Kidney epithelial cell (primary cell): ENCODE measurements at regions not wholly inside any gene's neighbourhood (a gene's known extent, or its start where the extent isn't known, plus 50 kb on each side); places are given as distances from the start of the nearest gene placed in this dataset.

Experiments used
- DNase-seq: peaks from one replicate; pipeline ENCODE4 v3.0.0-alpha.2; 2010; ENCODE audit warnings: low read depth
- H3K27me3 ChIP-seq: 2 replicates; pipeline ENCODE4 v1.6.0; 2011; ENCODE audit warnings: low read length; ENCODE audit not compliant: control insufficient read depth, insufficient read depth
- H3K36me3 ChIP-seq: 2 replicates; pipeline ENCODE4 v1.5.1; 2011; ENCODE audit warnings: low read length; ENCODE audit not compliant: control insufficient read depth, insufficient read depth
- H3K4me3 ChIP-seq: 2 replicates; pipeline ENCODE4 v1.5.1; 2011; ENCODE audit warnings: low read depth, mild to moderate bottlenecking, control low read depth, low read length
- CTCF ChIP-seq: IDR thresholded peaks from 2 replicates; pipeline ENCODE4 v1.5.1; 2011; ENCODE audit warnings: mild to moderate bottlenecking, moderate library complexity, low read length, control low read depth, inconsistent platforms; ENCODE audit not compliant: insufficient read depth, poor library complexity, severe bottlenecking

DNA sequence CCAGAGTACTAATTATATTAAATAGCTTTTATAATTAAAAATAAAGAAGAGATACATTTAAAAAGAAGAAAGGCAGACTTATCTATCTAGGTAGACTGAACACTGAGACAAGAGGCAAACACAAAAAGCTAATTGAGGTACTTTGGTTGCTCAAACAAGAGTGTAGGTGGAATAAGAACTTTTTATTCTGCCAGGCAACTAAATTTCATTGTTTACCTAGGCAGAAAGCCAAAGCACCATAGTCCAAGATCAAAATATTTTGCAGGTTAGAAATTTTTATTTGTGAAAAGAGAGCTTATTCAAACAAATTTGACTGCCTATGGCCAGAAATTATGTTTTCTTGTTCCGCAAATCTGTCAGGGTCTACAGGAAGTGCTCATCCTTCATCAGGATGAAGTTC is 499.6 kb upstream of the GBE1 start:
- H3K4me3 ChIP-seq = no peak overlapping the region
- H3K27me3 ChIP-seq = no peaks in the 10 kb centered on the region
- no peak for TF ChIP-seq CTCF
- DNase-seq = no peak
- H3K36me3 ChIP-seq = no peaks in the 10 kb centered on the region

GRCh38 chr3:82259994-82260393 is 498.5 kb upstream of the GBE1 start:
- TF ChIP-seq CTCF = no peak
- Histone ChIP-seq H3K36me3 (no peaks in the 10 kb centered on the region), H3K27me3 (no peaks in the 10 kb centered on the region), H3K4me3 (no peak overlapping the region)
- DNase-seq = no peak

GRCh38 chr3:82240322-82240721 is 478.9 kb upstream of the GBE1 start:
- no peak for DNase-seq
- H3K4me3 ChIP-seq = no peak overlapping the region
- no peaks in the 10 kb centered on the region for H3K36me3 ChIP-seq
- no peak for TF ChIP-seq CTCF
- no peaks in the 10 kb centered on the region for H3K27me3 ChIP-seq

DNA sequence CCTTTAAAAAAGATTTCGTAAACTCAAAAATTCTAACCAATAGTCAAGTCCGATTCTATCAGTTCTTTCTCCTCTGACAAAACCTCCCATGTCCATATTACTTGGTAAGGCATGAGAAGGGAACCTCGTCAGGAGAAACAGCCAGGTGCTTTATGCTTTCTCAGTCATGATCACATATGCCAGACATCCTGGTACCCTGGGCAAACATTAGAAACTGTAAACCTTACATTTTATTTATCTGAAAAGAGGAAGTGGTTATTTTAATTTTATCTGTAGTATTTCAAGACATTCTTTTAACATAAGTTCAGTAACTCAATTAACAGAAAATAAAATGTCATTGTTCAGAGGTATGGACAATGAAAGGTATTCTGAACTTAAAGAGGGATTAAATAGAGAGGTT is 474.8 kb upstream of the GBE1 start:
- no peaks in the 10 kb centered on the region for H3K27me3 ChIP-seq
- DNase-seq = no peak
- no peak overlapping the region for H3K4me3 ChIP-seq
- no peaks in the 10 kb centered on the region for H3K36me3 ChIP-seq
- TF ChIP-seq CTCF = no peak

DNA sequence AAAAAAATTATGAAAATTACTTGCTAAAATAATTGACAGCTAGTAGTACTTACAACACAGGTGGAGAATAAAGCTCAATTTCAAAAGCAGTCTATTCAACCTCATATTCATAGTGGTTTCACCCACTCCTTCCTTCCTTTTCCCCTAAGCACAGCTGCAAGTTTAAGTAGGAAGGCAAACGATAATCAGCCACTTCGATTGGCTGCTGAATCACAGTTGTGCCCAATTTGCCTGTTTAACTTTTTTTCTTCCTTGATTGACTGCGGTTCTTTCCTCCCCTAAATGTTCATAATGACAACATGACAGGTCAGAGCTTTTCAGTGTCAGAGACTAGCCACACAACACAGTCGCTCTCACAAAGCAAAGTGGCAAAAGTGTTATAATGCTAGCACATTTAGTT is 468.0 kb upstream of the GBE1 start:
- Histone ChIP-seq H3K4me3 (no peak overlapping the region), H3K27me3 (no peaks in the 10 kb centered on the region), H3K36me3 (no peaks in the 10 kb centered on the region)
- no peak for TF ChIP-seq CTCF
- no peak for DNase-seq

DNA sequence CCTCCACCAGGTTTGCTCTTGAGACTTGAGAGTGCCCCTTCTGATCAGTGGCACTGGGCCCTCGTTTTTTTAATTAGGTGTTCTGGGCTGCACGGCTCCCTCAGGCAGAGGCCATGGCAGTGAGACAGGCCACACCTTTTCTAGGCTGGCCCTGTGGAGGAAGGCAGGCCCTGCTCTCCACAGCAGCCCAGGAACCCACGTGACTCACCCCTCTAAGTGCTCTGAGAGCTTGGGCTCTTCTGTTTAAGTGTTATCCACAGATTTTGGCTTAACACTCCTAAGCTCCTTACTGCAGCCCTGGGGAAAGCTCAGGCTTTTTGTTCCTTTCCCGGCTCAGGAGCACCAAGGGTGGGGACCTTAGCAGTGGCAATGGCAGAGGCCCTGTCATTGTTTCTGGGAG is 463.2 kb upstream of the GBE1 start:
- Histone ChIP-seq H3K36me3 (no peaks in the 10 kb centered on the region), H3K4me3 (no peak overlapping the region), H3K27me3 (no peaks in the 10 kb centered on the region)
- TF ChIP-seq CTCF = no peak
- no peak for DNase-seq
